ENCODE measurements at regions not wholly inside any gene's neighbourhood (a gene's known extent, or its start where the extent isn't known, plus 50 kb on each side); places are given as distances from the start of the nearest gene placed in this dataset.

GRCh38 chr15:93613386-93613785, 524.4 kb upstream of the RGMA start:
- H3K27ac Mint-ChIP-seq = no peak overlapping the region
- no peak overlapping the region for H3K4me3 Mint-ChIP-seq
- DNase-seq (ENCODE audit: low spot score) (no peak), ATAC-seq (no peak)
- H3K4me1 Mint-ChIP-seq = peaks cover 16% of the 10 kb centered on the region
- H3K27me3 Mint-ChIP-seq (ENCODE audit: low read depth) = no peaks in the 10 kb centered on the region
- ChIA-PET CTCF (no interaction called here), POLR2A (no interaction called here)
- no peaks in the 10 kb centered on the region for H3K36me3 Mint-ChIP-seq
- H3K9me3 Mint-ChIP-seq = 0 out of 2 replicates have a peak, but pooled peaks cover 5% of the 10 kb centered on the region
- TF ChIP-seq RELA (CRISPR knock-in tag; IDR thresholded peaks at IDR 0.05; ENCODE audit: borderline replicate concordance) = no peak

GRCh38 chr15:93612953-93613352, 523.9 kb upstream of the RGMA start:
- ATAC-seq (no peak), DNase-seq (ENCODE audit: low spot score) (no peak)
- no peak overlapping the region for H3K27ac Mint-ChIP-seq
- H3K4me1 Mint-ChIP-seq = peaks cover 16% of the 10 kb centered on the region
- H3K27me3 Mint-ChIP-seq (ENCODE audit: low read depth) = no peaks in the 10 kb centered on the region
- 0 out of 2 replicates have a peak, but pooled peaks cover 5% of the 10 kb centered on the region for H3K9me3 Mint-ChIP-seq
- TF ChIP-seq CREM (CRISPR knock-in tag; IDR thresholded peaks at IDR 0.05) (no peak), ZNF232 (CRISPR knock-in tag; IDR thresholded peaks at IDR 0.05) (no peak), E2F5 (CRISPR knock-in tag; IDR thresholded peaks at IDR 0.05) (no peak)
- no peaks in the 10 kb centered on the region for H3K36me3 Mint-ChIP-seq
- ChIA-PET POLR2A (no interaction called here), CTCF (no interaction called here)
- no peak overlapping the region for H3K4me3 Mint-ChIP-seq

GRCh38 chr15:93610944-93611343, 521.9 kb upstream of the RGMA start:
- no peak for ATAC-seq
- DNase-seq (ENCODE audit: low spot score) = no peak
- Mint-ChIP-seq H3K4me1 (peaks cover 13% of the 10 kb centered on the region), H3K4me3 (no peak overlapping the region), H3K36me3 (no peaks in the 10 kb centered on the region), H3K27ac (no peak overlapping the region), H3K9me3 (0 out of 2 replicates have a peak, but pooled peaks cover 5% of the 10 kb centered on the region), H3K27me3 (ENCODE audit: low read depth) (no peaks in the 10 kb centered on the region)
- ChIA-PET POLR2A (no interaction called here), CTCF (no interaction called here)
- TF ChIP-seq NR2C2 (CRISPR knock-in tag; IDR thresholded peaks at IDR 0.05) (no peak), ZBTB21 (CRISPR knock-in tag; IDR thresholded peaks at IDR 0.05; ENCODE audit: borderline replicate concordance) (no peak), NFATC4 (CRISPR knock-in tag; IDR thresholded peaks at IDR 0.05) (no peak), ZNF512 (CRISPR knock-in tag; IDR thresholded peaks at IDR 0.05; ENCODE audit: borderline replicate concordance) (no peak), SMAD4 (CRISPR knock-in tag; IDR thresholded peaks at IDR 0.05) (no peak), PRRX2 (CRISPR knock-in tag; IDR thresholded peaks at IDR 0.05) (no peak), MXD4 (CRISPR knock-in tag; IDR thresholded peaks at IDR 0.05; ENCODE audit: borderline replicate concordance) (no peak), PRDM15 (CRISPR knock-in tag; IDR thresholded peaks at IDR 0.05) (no peak), TEAD4 (CRISPR knock-in tag; IDR thresholded peaks at IDR 0.05) (no peak)

GRCh38 chr15:93608643-93609148, 519.7 kb upstream of the RGMA start:
- Mint-ChIP-seq H3K27ac (no peak overlapping the region), H3K36me3 (no peaks in the 10 kb centered on the region), H3K9me3 (0 out of 2 replicates have a peak, but pooled peaks cover 5% of the 10 kb centered on the region), H3K4me3 (no peak overlapping the region), H3K4me1 (peaks cover 19% of the 10 kb centered on the region), H3K27me3 (ENCODE audit: low read depth) (no peaks in the 10 kb centered on the region)
- ATAC-seq (no peak), DNase-seq (ENCODE audit: low spot score) (no peak)
- ChIA-PET POLR2A (no interaction called here), CTCF (no interaction called here)
- no peak for TF ChIP-seq ZNF317 (CRISPR knock-in tag; IDR thresholded peaks at IDR 0.05; ENCODE audit: borderline replicate concordance, low read depth)
- no peak for TF ChIP-seq TEAD1 (CRISPR knock-in tag; IDR thresholded peaks at IDR 0.05)
- no peak for TF ChIP-seq CREB1 (CRISPR knock-in tag; IDR thresholded peaks at IDR 0.05)
- no peak for TF ChIP-seq ZNF232 (CRISPR knock-in tag; IDR thresholded peaks at IDR 0.05)
- TF ChIP-seq ZNF281 (CRISPR knock-in tag; IDR thresholded peaks at IDR 0.05) = no peak
- no peak for TF ChIP-seq RELA (CRISPR knock-in tag; IDR thresholded peaks at IDR 0.05; ENCODE audit: borderline replicate concordance)
- no peak for TF ChIP-seq PRRX2 (CRISPR knock-in tag; IDR thresholded peaks at IDR 0.05)
- no peak for TF ChIP-seq NFE2L1 (CRISPR knock-in tag; IDR thresholded peaks at IDR 0.05)
- no peak for TF ChIP-seq ATF1 (CRISPR knock-in tag; IDR thresholded peaks at IDR 0.05)
- TF ChIP-seq ZNF423 (CRISPR knock-in tag; IDR thresholded peaks at IDR 0.05) = no peak
- TF ChIP-seq SMAD3 (CRISPR knock-in tag; IDR thresholded peaks at IDR 0.05; ENCODE audit: borderline replicate concordance) = no peak
